Liver (tissue), 8 donors: ENCODE measurements at regions not wholly inside any gene's neighbourhood (a gene's known extent, or its start where the extent isn't known, plus 50 kb on each side); places are given as distances from the start of the nearest gene placed in this dataset.

Source experiments
- DNase-seq: peaks from one replicate; pipeline ENCODE4 v3.0.0-alpha.2; 2017; ENCODE audit warnings: low spot score
- H3K27ac ChIP-seq, 2 donors: one replicate each; pipeline ENCODE4 v1.7.0; 2013; ENCODE audit warnings: inconsistent platforms in 2 of 2, low read length in 2 of 2, control low read depth in 1 of 2, low read depth in 1 of 2, mild to moderate bottlenecking in 1 of 2
- H3K27me3 ChIP-seq, 4 donors: one replicate each; pipeline versions ENCODE4 v1.6.1 to v1.7.0; 2013; ENCODE audit warnings: low read length in 3 of 4, inconsistent platforms in 1 of 4, mild to moderate bottlenecking in 1 of 4, moderate library complexity in 1 of 4; ENCODE audit not compliant: control insufficient read depth in 4 of 4, insufficient read depth in 4 of 4
- H3K36me3 ChIP-seq, 4 donors: one replicate each; pipeline versions ENCODE4 v1.6.1 to v1.7.0; 2013; ENCODE audit warnings: low read length in 3 of 4, mild to moderate bottlenecking in 3 of 4, low read depth in 1 of 4, moderate library complexity in 1 of 4; ENCODE audit not compliant: control insufficient read depth in 4 of 4, insufficient read depth in 3 of 4
- H3K4me1 ChIP-seq, 4 donors: one replicate each; pipeline versions ENCODE4 v1.6.1 to v1.7.0; 2013; ENCODE audit warnings: low read length in 3 of 4, mild to moderate bottlenecking in 3 of 4, moderate library complexity in 1 of 4; ENCODE audit not compliant: control insufficient read depth in 4 of 4, insufficient read depth in 4 of 4
- H3K4me3 ChIP-seq, 3 donors: one replicate each; pipeline versions ENCODE4 v1.6.1 to v1.7.0; 2013; ENCODE audit warnings: low read length in 3 of 3, control low read depth in 1 of 3, low read depth in 1 of 3, mild to moderate bottlenecking in 1 of 3
- H3K9ac ChIP-seq, 2 donors: one replicate each; pipeline ENCODE4 v1.7.0; 2013; ENCODE audit warnings: low read length in 2 of 2, mild to moderate bottlenecking in 2 of 2, moderate library complexity in 2 of 2, control low read depth in 1 of 2, low read depth in 1 of 2
- H3K9me3 ChIP-seq, 4 donors: one replicate each; pipeline versions ENCODE4 v1.6.1 to v1.7.0; 2013; ENCODE audit warnings: low read length in 3 of 4; ENCODE audit not compliant: control insufficient read depth in 4 of 4
- ATF3 ChIP-seq: IDR thresholded peaks from 2 replicates; pipeline ENCODE4 v1.6.1; 2016; ENCODE audit warnings: antibody characterized with exemption
- CTCF ChIP-seq: fragments of 150-350 bp; IDR thresholded peaks from 2 replicates; pipeline ENCODE4 v1.5.1; 2017; ENCODE audit warnings: improper control_type of control experiment, low read depth, low read length; ENCODE audit not compliant: missing input control
- EGR1 ChIP-seq, 2 donors: IDR thresholded peaks; 2 replicates each; pipeline ENCODE4 v1.6.1; 2016 to 2018; ENCODE audit warnings: antibody characterized with exemption in 2 of 2, low read depth in 2 of 2
- GABPA ChIP-seq, 2 donors: IDR thresholded peaks in 1 of 2; conservative IDR thresholded peaks in 1 of 2; 2 replicates each; pipeline ENCODE4 v1.6.1; 2016; ENCODE audit warnings: antibody characterized with exemption in 2 of 2, mild to moderate bottlenecking in 1 of 2, moderate library complexity in 1 of 2
- HNF4A ChIP-seq, 2 donors: conservative IDR thresholded peaks; 2 replicates each; pipeline ENCODE4 v1.6.1; 2016; ENCODE audit warnings: antibody characterized with exemption in 2 of 2, mild to moderate bottlenecking in 2 of 2
- JUND ChIP-seq, 2 donors: IDR thresholded peaks; 2 replicates each; pipeline ENCODE4 v1.6.1; 2016; ENCODE audit warnings: antibody characterized with exemption in 2 of 2
- MAX ChIP-seq: IDR thresholded peaks from 2 replicates; pipeline ENCODE4 v1.6.1; 2016; ENCODE audit warnings: antibody characterized with exemption
- RAD21 ChIP-seq, 2 donors: IDR thresholded peaks; 2 replicates each; pipeline ENCODE4 v1.6.1; 2016; ENCODE audit warnings: antibody characterized with exemption in 2 of 2, mild to moderate bottlenecking in 2 of 2
- RXRA ChIP-seq, 2 donors: IDR thresholded peaks; 2 replicates each; pipeline ENCODE4 v1.6.1; 2017 to 2018; ENCODE audit warnings: antibody characterized with exemption in 2 of 2, mild to moderate bottlenecking in 1 of 2
- SP1 ChIP-seq: IDR thresholded peaks from 2 replicates; pipeline ENCODE4 v1.6.1; 2018; ENCODE audit warnings: antibody characterized with exemption, mild to moderate bottlenecking
- TAF1 ChIP-seq: conservative IDR thresholded peaks from 2 replicates; pipeline ENCODE4 v1.6.1; 2016; ENCODE audit warnings: antibody characterized with exemption, mild to moderate bottlenecking
- YY1 ChIP-seq: IDR thresholded peaks from 2 replicates; pipeline ENCODE4 v1.6.1; 2016; ENCODE audit warnings: antibody characterized with exemption, mild to moderate bottlenecking
- WGBS: extraction: QIAGEN DNeasy Blood & Tissue Kit; methylation state at CpG from one replicate; pipeline ENCODE4 v1.1.7; 2013; 5-methylcytosine and 5-hydroxymethylcytosine counted together
- TF ChIP-seq, protein P1 (sequence below): IDR thresholded peaks from 2 replicates; pipeline ENCODE4 v1.6.1; 2016; ENCODE audit warnings: antibody characterized with exemption, mild to moderate bottlenecking
- TF ChIP-seq, protein P2 (sequence below): IDR thresholded peaks from 2 replicates; pipeline ENCODE4 v1.6.1; 2016; ENCODE audit warnings: antibody characterized with exemption
- donor health status: healthy.
- donor health status: healthy.
- donor health status: healthy.
- donor health status: healthy.
- donor health status: healthy.

- Histone ChIP-seq H3K36me3 (no peaks in the 10 kb centered on the region), H3K4me1 (no peaks in the 10 kb centered on the region), H3K27ac (no peak overlapping the region), H3K9ac (no peak overlapping the region), H3K9me3 (peaks cover 0 to 4% (median 0%) of the 10 kb centered on the region in 4 donors), H3K4me3 (no peak overlapping the region), H3K27me3 (no peaks in the 10 kb centered on the region)
- no peak for DNase-seq
- TF ChIP-seq TAF1: no peak
- no peak for TF ChIP-seq HNF4A (conservative IDR thresholded peaks at IDR 0.05)
- no peak for TF ChIP-seq JUND (IDR thresholded peaks at IDR 0.05)
- no peak for TF ChIP-seq RAD21 (IDR thresholded peaks at IDR 0.05)
- TF ChIP-seq GABPA (IDR thresholded peaks at IDR 0.05 in 1 of 2, conservative IDR thresholded peaks at IDR 0.05 in 1 of 2): no peak
- no peak for TF ChIP-seq SP1
- TF ChIP-seq CTCF: no peak
- 96% methylated on average over 2 of the region's 2 CpGs for WGBS
Observed at GRCh38 chrX:97787311-97787710, 903.6 kb downstream of the RPA4 start.

DNA sequence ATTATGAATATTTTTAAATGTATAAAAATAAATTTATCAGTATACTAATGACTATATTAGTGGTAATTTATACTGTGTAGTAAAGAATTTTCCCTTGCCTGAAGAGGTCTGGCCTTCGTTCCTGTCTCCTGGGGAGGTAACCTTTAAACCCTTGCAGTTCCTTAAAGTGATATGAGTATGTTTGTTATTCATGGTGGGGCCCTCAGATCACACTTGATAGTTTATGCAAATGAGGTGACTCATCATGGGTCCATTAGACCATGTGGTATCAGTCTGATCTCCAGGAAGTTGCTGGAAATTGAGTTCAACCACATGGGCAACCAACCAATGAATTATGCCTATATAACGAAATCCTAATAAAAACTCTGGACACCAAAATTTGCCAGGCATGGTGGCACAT is 904.1 kb downstream of the RPA4 start:
- H3K27me3 ChIP-seq: no peaks in the 10 kb centered on the region
- no peaks in the 10 kb centered on the region for H3K36me3 ChIP-seq
- H3K9me3 ChIP-seq: peaks cover 0 to 4% (median 0%) of the 10 kb centered on the region in 4 donors
- no peak for TF ChIP-seq YY1
- no peak for TF ChIP-seq EGR1 (IDR thresholded peaks at IDR 0.05; ENCODE audit: low read depth in 2 of 2)
- TF ChIP-seq, protein P1, sequence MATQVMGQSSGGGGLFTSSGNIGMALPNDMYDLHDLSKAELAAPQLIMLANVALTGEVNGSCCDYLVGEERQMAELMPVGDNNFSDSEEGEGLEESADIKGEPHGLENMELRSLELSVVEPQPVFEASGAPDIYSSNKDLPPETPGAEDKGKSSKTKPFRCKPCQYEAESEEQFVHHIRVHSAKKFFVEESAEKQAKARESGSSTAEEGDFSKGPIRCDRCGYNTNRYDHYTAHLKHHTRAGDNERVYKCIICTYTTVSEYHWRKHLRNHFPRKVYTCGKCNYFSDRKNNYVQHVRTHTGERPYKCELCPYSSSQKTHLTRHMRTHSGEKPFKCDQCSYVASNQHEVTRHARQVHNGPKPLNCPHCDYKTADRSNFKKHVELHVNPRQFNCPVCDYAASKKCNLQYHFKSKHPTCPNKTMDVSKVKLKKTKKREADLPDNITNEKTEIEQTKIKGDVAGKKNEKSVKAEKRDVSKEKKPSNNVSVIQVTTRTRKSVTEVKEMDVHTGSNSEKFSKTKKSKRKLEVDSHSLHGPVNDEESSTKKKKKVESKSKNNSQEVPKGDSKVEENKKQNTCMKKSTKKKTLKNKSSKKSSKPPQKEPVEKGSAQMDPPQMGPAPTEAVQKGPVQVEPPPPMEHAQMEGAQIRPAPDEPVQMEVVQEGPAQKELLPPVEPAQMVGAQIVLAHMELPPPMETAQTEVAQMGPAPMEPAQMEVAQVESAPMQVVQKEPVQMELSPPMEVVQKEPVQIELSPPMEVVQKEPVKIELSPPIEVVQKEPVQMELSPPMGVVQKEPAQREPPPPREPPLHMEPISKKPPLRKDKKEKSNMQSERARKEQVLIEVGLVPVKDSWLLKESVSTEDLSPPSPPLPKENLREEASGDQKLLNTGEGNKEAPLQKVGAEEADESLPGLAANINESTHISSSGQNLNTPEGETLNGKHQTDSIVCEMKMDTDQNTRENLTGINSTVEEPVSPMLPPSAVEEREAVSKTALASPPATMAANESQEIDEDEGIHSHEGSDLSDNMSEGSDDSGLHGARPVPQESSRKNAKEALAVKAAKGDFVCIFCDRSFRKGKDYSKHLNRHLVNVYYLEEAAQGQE: no peak
- TF ChIP-seq MAX: no peak
- no peak for TF ChIP-seq ATF3
- TF ChIP-seq GABPA (IDR thresholded peaks at IDR 0.05 in 1 of 2, conservative IDR thresholded peaks at IDR 0.05 in 1 of 2): no peak
- TF ChIP-seq, protein P2, sequence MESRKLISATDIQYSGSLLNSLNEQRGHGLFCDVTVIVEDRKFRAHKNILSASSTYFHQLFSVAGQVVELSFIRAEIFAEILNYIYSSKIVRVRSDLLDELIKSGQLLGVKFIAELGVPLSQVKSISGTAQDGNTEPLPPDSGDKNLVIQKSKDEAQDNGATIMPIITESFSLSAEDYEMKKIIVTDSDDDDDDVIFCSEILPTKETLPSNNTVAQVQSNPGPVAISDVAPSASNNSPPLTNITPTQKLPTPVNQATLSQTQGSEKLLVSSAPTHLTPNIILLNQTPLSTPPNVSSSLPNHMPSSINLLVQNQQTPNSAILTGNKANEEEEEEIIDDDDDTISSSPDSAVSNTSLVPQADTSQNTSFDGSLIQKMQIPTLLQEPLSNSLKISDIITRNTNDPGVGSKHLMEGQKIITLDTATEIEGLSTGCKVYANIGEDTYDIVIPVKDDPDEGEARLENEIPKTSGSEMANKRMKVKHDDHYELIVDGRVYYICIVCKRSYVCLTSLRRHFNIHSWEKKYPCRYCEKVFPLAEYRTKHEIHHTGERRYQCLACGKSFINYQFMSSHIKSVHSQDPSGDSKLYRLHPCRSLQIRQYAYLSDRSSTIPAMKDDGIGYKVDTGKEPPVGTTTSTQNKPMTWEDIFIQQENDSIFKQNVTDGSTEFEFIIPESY: no peak
- TF ChIP-seq RAD21 (IDR thresholded peaks at IDR 0.05): no peak
- TF ChIP-seq SP1: no peak
- TF ChIP-seq RXRA (IDR thresholded peaks at IDR 0.05): no peak
- no peak for TF ChIP-seq HNF4A (conservative IDR thresholded peaks at IDR 0.05)
- 88% methylated on average over 2 of the region's 2 CpGs for WGBS
- no peak for DNase-seq
- H3K9ac ChIP-seq: no peak overlapping the region
- H3K4me3 ChIP-seq: no peak overlapping the region
- no peak overlapping the region for H3K27ac ChIP-seq
- no peaks in the 10 kb centered on the region for H3K4me1 ChIP-seq
